ENCODE measurements at regions not wholly inside any gene's neighbourhood (a gene's known extent, or its start where the extent isn't known, plus 50 kb on each side); places are given as distances from the start of the nearest gene placed in this dataset.
A peak's percentile ranks its signal among the peaks of the same experiment; 100 is the strongest.

GRCh38 chr9:38158628-38159027, 89.6 kb upstream of the SHB start:
- no peak for DNase-seq (ENCODE audit: low spot score)

DNA sequence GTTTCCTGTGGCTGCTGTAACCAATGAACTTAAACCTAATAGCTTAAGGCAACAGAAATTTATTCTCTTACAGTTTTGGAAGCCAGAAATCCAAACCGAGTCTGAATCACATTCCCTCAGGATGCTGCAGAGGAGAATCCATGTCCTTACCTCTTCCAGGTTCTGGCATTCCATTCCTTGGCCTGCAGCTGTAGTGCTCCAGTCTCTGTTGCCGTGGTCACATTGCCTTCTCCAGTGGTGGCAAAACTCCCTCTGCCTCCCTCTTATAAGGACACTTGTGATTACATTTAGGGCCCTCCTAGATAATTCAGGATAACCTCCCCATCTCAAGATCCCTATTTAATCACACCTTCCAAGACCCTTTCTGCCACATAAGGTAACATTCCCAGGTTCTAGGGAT, 88.7 kb upstream of the SHB start:
- no peak for DNase-seq (ENCODE audit: low spot score)

DNA sequence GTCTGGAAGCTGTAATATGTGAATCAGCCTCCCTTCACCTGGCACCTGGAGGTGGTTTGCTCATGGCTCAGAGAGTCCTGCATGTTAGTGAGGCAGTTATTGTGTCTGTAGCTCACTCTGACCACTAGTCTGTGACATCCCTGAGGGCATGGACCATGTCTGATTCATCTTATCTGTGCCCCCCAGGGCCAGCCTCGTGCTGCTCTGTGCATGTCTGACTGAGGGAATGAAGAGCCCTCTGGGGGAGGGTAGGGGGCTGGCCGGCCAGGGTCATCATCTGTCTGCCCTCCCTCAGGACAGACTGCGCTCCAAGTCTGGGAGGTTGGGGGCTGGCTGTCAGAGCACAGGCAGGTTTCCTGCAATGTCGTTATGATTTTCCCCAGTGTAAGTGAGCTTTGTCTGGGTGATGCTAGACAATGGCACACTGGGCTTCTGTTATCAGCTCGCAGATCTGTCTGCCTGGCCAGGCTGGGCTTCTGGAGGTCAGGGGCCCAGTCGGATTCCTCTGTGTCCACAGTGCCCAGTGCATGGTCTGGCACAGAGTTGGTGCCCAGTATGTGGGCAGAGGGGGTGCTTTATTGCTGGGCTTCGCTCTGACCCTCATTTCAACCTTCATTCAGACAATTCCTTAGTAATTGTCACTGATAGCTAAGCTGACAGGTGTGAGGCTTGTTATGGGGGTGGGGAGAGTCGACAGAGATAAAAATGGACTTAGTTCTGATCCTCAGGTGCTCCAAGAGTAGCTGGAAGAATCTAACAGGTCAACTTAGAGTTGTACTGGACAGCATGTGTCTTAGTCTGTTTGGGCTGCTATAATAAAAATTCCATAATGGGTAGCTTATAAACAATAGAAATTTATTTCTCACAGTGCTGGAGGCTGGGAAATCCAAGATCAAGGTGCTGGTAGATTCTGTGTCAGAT, 85.7 kb upstream of the SHB start:
- no peak for DNase-seq (ENCODE audit: low spot score)

DNA sequence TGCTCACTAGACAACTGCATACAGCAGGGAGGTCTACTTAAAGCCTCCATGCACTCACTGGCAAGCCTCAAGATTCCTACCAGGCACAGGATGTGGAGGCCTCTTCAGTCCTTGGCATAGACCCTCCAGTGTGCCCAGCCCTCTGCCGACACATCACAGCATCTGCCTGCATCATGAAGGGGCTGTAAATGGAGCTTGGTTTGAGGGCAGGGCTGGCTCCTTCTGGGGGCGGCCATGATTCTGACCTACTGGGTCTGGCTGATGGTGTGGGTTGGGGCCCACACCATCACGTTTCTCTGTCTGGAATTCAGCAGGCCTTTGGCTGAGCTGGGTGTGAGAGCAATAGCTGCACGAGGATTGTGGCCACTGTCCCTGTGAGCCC, 84.9 kb upstream of the SHB start:
- no peak for DNase-seq (ENCODE audit: low spot score)

DNA sequence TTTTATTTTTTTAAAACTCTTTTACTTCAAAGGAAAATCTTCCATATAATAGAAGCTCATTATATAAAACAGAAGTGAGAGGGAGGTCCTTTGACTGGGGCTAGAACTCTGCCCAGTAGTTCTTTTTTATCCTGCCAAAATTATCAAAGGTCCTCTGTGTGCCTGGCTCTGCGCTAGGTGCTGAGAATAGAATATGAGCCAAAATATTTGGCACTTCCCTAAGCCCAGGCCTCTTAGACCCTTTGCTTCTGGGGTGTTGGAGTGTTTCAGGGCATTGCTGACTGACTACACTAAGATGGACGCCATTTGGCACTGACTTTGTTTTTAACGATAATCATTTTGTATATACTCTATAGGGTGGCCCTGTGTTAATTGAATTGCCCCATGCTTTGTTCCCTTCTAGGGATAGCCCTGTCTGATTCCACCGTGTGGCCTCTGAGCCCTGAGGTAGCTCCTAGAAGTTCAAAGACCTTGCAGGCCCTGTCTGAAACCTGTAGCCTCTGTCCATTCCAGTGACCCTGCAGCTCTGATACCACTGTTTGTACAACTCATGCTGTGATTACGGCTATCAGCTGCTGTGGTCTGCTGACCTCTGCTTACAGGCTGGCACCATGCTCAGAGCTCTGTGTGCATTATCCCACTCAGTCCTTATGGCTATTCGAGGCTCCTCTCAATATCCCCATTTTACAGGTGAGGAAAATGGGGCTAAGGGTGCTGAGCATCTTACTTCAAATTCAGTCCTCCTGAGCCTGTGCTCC, 84.3 kb upstream of the SHB start:
- no peak for DNase-seq (ENCODE audit: low spot score)

DNA sequence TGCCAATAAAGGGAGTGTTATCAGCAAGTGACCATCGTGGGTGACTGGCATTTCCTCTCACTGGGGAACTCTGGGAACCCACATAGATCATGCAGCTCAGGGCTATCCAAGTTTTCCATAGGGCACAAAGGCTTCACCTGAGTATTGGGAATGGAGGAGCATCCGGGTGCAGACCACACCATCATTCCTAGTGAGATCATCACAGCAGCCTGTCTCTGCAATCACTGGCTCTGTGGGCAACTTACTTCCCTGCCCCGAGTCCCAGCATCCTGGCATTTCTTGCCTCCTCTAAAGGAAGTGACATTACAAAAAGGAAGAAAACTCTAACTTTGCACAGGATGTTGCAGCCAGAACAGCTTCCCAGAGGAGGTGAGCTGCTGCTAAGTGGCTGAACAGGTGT, 80.6 kb upstream of the SHB start:
- DNase-seq (ENCODE audit: low spot score) = no peak

DNA sequence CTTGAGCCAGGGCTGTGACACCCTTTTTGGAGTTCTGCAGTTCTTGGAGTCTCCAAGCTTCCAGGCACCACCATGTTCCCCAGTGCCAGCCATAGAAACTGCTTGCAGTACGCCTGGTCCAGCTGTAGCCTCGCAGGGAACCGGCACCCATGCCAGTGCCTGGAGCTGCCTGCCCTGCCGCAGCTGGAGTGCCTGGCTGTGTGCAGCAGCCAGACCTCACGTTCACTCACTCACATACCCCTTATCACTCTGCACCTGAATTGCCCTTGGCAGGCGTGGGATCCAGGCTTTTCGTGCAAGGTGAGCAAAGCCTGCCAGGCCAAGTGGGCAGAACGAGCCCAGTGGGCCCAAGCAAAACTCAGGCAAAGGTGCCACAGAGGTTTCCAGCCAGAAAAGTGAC, 77.8 kb upstream of the SHB start:
- no peak for DNase-seq (ENCODE audit: low spot score)

GRCh38 chr9:38145526-38146053, 76.6 kb upstream of the SHB start:
- DNase-seq (ENCODE audit: low spot score) = no peak

DNA sequence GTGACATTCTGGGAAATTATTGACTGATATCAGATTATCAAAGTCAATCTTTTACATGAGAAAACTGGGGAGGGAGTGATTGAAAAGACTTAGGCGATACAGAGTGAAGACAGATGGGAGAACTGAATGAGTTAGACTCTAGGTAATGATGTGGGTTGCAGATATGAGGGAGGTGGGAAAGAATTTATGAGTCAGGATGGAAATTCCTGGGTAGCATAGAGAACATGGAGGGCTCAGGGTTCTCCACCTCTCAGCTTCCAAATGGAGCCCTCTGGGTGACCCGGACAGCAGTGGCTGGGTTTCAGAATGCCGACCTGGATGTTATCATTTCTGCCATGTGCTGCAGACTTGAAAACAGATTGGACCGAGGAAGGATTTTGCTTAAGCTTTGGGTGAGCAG, 75.4 kb upstream of the SHB start:
- peak; percentile 19 for DNase-seq (ENCODE audit: low spot score)

- peak; percentile 77 for DNase-seq (ENCODE audit: low spot score)
Observed at GRCh38 chr9:38141746-38142591, 72.9 kb upstream of the SHB start.

DNA sequence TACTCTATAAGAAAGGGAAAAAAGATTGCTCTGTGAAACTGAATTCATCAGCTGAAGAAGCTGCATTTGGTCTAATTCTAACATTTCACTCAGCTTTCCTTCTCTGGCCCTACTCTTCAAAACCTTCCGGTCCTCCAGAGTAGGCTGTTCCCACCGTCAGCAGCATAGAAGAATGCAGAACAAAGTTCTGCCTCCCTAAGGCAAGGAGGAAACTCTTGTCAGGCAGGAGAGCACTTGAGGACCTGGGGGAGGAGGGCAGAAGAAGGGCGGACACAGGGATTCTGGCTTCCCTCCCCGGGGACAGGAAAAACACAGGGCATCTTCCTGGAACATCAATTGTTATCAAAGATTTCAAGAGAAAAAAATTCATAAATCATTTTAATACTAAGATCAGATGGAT, 69.2 kb upstream of the SHB start:
- no peak for DNase-seq (ENCODE audit: low spot score)

GRCh38 chr9:38137342-38137741, 68.3 kb upstream of the SHB start:
- DNase-seq (ENCODE audit: low spot score) = no peak

DNA sequence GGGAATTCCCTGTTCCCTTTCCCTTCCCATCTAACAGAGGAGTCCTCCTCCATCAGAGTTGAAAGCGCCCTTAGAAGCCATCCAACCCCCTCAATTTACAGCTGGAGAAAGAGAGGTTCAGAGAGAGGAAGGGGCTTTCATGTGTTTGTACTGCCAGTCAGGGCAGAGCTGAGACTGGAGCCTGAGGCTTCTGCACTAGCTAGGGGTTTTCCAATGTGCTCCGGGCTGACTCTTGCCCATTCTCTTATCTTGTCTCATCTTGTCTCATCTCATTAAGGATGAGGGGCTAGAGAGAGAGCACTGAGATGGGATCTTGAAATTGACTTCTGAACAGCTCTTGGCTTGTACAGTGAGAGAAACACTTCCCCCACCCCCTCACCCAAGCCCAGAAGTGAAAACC, 67.4 kb upstream of the SHB start:
- DNase-seq (ENCODE audit: low spot score) = no peak

DNA sequence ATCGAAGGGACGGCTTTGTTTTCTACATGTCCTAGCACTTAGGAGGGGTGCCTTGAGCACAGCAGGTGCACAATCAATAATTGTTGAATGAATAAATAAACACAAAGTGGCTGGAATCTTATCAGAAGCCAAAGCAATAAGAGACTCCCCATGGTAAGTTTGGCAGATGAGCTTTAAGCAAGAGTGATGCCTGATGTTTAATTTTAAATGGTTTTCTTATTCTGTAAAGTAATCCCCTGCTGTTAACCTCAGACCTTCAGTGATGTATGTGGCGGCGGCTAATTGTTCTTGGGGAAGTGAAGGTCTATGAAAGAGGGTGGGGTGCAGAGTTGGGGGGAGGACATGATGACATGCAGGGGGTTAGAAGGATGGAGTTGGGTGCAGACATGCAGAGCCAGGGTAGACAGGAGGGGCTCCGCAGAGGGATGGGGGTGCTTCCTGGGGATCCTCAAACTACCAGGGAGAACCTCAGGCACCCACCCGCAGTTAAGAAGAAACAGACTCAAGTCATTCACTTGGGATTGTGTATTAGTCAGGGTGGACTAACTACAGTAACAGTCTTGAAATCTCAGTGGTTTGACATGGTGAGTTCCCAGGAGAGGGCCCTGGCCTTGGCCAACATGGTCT, 65.7 kb upstream of the SHB start:
- DNase-seq (ENCODE audit: low spot score) = no peak

- DNase-seq (ENCODE audit: low spot score) = no peak
Observed at GRCh38 chr9:38133595-38133994, 64.6 kb upstream of the SHB start.

DNA sequence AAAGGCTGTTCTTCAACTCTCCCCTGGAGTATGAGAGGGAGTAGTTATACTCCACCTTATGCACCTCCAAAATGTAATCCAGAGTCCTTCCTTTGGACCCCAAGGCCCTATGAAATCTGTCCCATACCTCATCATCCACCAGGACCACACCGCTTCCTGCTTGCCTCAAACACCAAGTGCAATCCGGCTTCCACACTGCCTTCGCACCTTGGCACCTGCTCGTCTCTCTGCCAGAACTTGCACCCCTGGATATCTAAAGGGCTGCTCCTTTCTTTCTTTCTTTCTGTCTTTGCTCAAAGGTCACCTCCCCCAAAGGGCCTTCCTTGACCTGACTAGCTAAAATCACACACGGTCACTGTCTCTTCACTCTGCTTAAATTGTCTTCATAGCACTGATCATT, 63.9 kb upstream of the SHB start:
- DNase-seq (ENCODE audit: low spot score) = no peak

DNA sequence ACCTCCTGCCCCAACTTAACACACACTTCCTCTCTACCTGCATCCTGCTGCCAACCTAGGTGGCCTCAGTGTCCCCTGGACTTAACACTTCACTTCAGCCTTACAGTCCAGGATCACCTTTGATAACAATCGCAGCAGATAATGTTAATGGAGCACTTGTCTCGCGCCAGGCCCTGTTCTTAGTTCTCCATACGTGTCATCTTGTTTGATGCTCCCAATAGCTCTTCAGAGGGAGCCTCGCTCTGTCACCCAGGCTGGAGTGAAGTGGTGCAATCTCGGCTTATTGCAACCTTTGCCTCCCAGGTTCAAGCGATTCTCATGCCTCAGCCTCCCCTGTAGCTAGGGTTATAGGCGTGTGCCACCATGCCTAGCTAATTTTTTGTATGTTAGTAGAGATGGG, 62.7 kb upstream of the SHB start:
- DNase-seq (ENCODE audit: low spot score) = no peak

DNA sequence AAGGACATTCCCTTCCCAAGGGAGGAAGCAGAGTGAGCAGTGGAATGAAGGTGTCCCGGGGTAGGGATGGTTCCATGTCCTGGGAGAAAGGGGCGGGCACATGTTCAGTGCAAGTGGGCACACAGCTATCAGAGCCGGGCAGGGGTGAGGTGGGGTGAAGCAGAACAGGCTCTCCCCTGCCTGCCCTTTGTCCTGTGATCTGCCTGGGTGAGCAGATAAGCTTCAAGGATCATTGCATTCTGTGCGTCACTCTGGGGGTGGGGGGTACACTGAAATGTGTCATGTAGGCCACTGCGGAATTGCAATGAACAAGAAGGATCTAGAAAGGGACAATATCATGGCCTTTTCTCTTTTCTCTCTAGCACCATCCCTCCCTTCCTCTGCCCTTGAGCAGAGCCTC, 61.7 kb upstream of the SHB start:
- no peak for DNase-seq (ENCODE audit: low spot score)

DNA sequence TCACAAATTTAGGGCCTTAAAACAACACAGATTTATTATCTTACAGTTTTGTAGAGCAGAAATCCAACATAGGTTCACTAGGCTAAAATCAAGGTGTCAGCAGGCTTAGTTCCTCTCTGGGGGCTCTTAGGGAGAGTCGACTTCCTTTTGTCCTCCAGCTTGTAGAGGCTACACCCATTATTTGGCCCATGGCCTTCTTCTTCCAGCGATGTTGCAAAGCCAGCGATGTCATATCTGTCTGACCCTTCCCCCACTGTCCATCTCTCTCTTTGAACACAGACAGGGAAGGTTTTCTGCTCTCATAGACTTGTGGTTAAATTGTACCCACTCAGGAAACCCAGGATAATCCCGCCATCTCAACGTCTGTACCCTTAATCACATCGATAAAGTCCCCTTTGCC, 60.3 kb upstream of the SHB start:
- DNase-seq (ENCODE audit: low spot score) = no peak

GRCh38 chr9:38128752-38129270, 59.8 kb upstream of the SHB start:
- no peak for DNase-seq (ENCODE audit: low spot score)

DNA sequence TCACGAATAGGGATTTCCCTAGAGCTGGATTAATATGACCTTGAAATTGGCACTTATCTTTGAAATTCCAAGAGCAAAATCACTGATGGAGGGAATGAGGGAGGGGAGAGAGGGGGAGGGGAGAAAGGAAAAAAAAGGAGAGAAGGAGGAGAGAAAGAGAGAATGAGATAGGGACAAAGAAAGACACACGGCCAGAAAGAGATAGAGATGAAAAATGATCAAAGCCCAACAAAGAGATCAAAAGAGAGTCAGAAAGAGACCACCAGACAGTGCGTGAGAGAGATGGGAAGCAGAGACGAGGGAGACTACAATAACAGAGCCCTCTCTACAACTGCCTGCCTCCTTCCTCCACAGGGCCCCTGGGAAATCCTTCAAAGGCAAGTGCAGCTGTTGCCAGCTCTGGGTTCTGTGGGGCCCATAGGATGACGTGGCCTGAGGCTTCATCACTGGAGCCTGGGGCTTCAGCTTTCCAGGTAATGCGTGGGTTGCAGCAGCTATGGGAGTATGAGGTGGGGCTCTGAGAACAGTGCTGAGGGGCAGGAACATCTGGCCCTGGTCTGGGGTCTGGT, 58.3 kb upstream of the SHB start:
- DNase-seq (ENCODE audit: low spot score) = no peak
